SK-N-SH treated with all-trans-retinoic acid at 6 μM for 48 hours (cell line): ENCODE measurements at regions not wholly inside any gene's neighbourhood (a gene's known extent, or its start where the extent isn't known, plus 50 kb on each side); places are given as distances from the start of the nearest gene placed in this dataset.

Source experiments
- ATAC-seq: fragments of 200-7000 bp; cut with Tn5 transposase; 3 replicates; pipeline ENCODE4 v1.9.1; 2020; ENCODE audit warnings: mild to moderate bottlenecking, moderate library complexity
- ARNTL ChIP-seq: fragments of 450-650 bp; formaldehyde crosslinking; IDR thresholded peaks from 2 replicates; pipeline ENCODE4 v1.5.0; 2020; ENCODE audit warnings: low read depth, mild to moderate bottlenecking, moderate library complexity, borderline replicate concordance
- BACH2 ChIP-seq: fragments of 250-450 bp; sonication (Bioruptor Pico); IDR thresholded peaks from 2 replicates; pipeline ENCODE4 v1.9.0; 2021; ENCODE audit warnings: mild to moderate bottlenecking, borderline replicate concordance
- GLIS3 ChIP-seq: fragments of 250-450 bp; sonication (Bioruptor Pico); IDR thresholded peaks from 2 replicates; pipeline ENCODE4 v1.5.0; 2020; ENCODE audit warnings: mild to moderate bottlenecking, moderate library complexity
- ISL1 ChIP-seq: fragments of 250-450 bp; sonication (Bioruptor Pico); IDR thresholded peaks from 2 replicates; pipeline ENCODE4 v2.1.2; 2022; ENCODE audit warnings: mild to moderate bottlenecking, moderate library complexity
- OSR1 ChIP-seq: fragments of 250-450 bp; sonication (Bioruptor Pico); IDR thresholded peaks from 2 replicates; pipeline ENCODE4 v1.8.0; 2022; ENCODE audit warnings: moderate library complexity, mild to moderate bottlenecking, inconsistent platforms
- PPARA ChIP-seq: fragments of 250-450 bp; sonication (Bioruptor Pico); IDR thresholded peaks from 2 replicates; pipeline ENCODE4 v1.5.0; 2020; ENCODE audit warnings: mild to moderate bottlenecking, borderline replicate concordance
- RARB ChIP-seq: fragments of 250-450 bp; sonication (Bioruptor Pico); IDR thresholded peaks from 2 replicates; pipeline ENCODE4 v1.8.0; 2021; ENCODE audit warnings: mild to moderate bottlenecking, moderate library complexity
- TCF4 ChIP-seq: fragments of 250-450 bp; sonication (Bioruptor Pico); IDR thresholded peaks from 2 replicates; pipeline ENCODE4 v1.8.0; 2021; ENCODE audit warnings: mild to moderate bottlenecking, moderate library complexity, borderline replicate concordance
- TOX ChIP-seq: fragments of 250-450 bp; sonication (Bioruptor Pico); IDR thresholded peaks from 2 replicates; pipeline ENCODE4 v1.8.0; 2021; ENCODE audit warnings: mild to moderate bottlenecking, moderate library complexity, borderline replicate concordance
- ZNF565 ChIP-seq: fragments of 450-650 bp; formaldehyde crosslinking; conservative IDR thresholded peaks from 2 replicates; pipeline ENCODE4 v1.5.0; 2020; ENCODE audit warnings: low read depth, mild to moderate bottlenecking, moderate library complexity
- ZNF70 ChIP-seq: fragments of 450-650 bp; formaldehyde crosslinking; IDR thresholded peaks from 2 replicates; pipeline ENCODE4 v1.5.0; 2020; ENCODE audit warnings: mild to moderate bottlenecking, moderate library complexity
- TF ChIP-seq, protein P1 (sequence below): fragments of 250-450 bp; sonication (Bioruptor Pico); IDR thresholded peaks from 2 replicates; pipeline ENCODE4 v1.5.0; 2020; ENCODE audit warnings: mild to moderate bottlenecking, moderate library complexity
- TF ChIP-seq, protein P2 (sequence below): fragments of 250-450 bp; sonication (Bioruptor Pico); IDR thresholded peaks from 2 replicates; pipeline ENCODE4 v1.8.0; 2021; ENCODE audit warnings: low read depth, mild to moderate bottlenecking, moderate library complexity, borderline replicate concordance
- TF ChIP-seq, protein P3 (sequence below): fragments of 250-450 bp; sonication (Bioruptor Pico); IDR thresholded peaks from 2 replicates; pipeline ENCODE4 v1.5.1; 2021; ENCODE audit warnings: mild to moderate bottlenecking, moderate library complexity

DNA sequence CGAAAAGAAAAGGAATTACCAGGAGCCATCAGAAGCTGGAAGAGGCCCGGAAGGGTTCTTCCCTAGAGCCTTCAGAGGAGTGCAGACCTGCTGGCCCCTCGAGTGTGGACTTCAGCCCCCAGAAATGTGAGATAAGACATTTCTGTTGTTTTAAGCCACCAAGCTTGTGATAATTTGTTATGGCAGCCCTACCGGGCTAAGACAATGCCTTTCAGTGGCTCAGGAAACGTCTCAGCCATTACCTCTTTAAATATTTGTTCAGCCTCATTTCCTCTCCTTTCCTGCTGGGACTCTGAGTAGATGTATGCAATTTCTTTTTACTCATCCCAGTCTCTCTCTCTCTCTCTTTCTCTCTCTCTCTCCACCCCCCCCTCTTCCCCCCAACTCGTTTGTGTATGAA, 174.7 kb upstream of the GRB10 start:
- ATAC-seq: no peak
- TF ChIP-seq, protein P1, sequence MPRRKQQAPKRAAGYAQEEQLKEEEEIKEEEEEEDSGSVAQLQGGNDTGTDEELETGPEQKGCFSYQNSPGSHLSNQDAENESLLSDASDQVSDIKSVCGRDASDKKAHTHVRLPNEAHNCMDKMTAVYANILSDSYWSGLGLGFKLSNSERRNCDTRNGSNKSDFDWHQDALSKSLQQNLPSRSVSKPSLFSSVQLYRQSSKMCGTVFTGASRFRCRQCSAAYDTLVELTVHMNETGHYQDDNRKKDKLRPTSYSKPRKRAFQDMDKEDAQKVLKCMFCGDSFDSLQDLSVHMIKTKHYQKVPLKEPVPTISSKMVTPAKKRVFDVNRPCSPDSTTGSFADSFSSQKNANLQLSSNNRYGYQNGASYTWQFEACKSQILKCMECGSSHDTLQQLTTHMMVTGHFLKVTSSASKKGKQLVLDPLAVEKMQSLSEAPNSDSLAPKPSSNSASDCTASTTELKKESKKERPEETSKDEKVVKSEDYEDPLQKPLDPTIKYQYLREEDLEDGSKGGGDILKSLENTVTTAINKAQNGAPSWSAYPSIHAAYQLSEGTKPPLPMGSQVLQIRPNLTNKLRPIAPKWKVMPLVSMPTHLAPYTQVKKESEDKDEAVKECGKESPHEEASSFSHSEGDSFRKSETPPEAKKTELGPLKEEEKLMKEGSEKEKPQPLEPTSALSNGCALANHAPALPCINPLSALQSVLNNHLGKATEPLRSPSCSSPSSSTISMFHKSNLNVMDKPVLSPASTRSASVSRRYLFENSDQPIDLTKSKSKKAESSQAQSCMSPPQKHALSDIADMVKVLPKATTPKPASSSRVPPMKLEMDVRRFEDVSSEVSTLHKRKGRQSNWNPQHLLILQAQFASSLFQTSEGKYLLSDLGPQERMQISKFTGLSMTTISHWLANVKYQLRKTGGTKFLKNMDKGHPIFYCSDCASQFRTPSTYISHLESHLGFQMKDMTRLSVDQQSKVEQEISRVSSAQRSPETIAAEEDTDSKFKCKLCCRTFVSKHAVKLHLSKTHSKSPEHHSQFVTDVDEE (CRISPR knock-in tag): no peak

DNA sequence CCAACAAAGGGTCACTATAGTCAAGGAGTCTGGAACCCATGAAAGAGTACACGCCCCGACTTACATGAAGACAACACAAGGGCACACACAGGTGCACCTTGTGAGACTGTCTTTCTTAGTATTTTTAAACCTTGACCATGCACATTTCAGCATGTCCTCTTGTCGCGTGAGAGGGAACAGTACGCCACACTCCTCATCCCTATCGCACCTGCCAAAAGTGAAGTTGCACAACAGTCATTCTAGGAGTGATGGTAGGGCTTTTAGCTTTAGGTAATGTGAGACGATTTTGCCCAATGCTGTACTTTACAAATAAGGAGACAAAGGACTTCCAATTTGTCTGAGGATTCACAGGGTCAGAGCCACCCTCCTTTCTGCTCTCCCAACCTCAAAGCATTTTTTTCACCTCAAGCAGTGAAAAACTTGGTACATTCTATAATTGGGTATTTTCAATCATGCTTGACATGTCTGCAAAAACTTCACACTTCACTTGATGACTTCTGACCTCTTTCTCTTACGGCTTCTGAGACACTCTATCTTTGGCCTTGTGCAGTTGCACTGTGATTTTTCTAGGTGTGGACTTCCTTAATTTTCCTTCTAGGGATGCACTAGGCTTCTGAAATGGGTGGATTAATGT, 173.9 kb upstream of the GRB10 start:
- no peak for TF ChIP-seq TOX (CRISPR knock-in tag)
- no peak for TF ChIP-seq ZNF565 (CRISPR knock-in tag)
- TF ChIP-seq, protein P2, sequence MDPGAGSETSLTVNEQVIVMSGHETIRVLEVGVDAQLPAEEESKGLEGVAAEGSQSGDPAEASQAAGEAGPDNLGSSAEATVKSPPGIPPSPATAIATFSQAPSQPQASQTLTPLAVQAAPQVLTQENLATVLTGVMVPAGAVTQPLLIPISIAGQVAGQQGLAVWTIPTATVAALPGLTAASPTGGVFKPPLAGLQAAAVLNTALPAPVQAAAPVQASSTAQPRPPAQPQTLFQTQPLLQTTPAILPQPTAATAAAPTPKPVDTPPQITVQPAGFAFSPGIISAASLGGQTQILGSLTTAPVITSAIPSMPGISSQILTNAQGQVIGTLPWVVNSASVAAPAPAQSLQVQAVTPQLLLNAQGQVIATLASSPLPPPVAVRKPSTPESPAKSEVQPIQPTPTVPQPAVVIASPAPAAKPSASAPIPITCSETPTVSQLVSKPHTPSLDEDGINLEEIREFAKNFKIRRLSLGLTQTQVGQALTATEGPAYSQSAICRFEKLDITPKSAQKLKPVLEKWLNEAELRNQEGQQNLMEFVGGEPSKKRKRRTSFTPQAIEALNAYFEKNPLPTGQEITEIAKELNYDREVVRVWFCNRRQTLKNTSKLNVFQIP (CRISPR knock-in tag): no peak
- TF ChIP-seq, protein P1 (CRISPR knock-in tag): no peak
- TF ChIP-seq ISL1 (CRISPR knock-in tag): no peak
- no peak for TF ChIP-seq GLIS3 (CRISPR knock-in tag)
- no peak for TF ChIP-seq OSR1 (CRISPR knock-in tag)
- TF ChIP-seq PPARA: no peak
- TF ChIP-seq BACH2 (CRISPR knock-in tag): no peak
- TF ChIP-seq, protein P3, sequence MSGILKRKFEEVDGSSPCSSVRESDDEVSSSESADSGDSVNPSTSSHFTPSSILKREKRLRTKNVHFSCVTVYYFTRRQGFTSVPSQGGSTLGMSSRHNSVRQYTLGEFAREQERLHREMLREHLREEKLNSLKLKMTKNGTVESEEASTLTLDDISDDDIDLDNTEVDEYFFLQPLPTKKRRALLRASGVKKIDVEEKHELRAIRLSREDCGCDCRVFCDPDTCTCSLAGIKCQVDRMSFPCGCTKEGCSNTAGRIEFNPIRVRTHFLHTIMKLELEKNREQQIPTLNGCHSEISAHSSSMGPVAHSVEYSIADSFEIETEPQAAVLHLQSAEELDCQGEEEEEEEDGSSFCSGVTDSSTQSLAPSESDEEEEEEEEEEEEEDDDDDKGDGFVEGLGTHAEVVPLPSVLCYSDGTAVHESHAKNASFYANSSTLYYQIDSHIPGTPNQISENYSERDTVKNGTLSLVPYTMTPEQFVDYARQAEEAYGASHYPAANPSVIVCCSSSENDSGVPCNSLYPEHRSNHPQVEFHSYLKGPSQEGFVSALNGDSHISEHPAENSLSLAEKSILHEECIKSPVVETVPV (CRISPR knock-in tag): no peak
- TF ChIP-seq ZNF70 (CRISPR knock-in tag): no peak
- ATAC-seq: no peak

DNA sequence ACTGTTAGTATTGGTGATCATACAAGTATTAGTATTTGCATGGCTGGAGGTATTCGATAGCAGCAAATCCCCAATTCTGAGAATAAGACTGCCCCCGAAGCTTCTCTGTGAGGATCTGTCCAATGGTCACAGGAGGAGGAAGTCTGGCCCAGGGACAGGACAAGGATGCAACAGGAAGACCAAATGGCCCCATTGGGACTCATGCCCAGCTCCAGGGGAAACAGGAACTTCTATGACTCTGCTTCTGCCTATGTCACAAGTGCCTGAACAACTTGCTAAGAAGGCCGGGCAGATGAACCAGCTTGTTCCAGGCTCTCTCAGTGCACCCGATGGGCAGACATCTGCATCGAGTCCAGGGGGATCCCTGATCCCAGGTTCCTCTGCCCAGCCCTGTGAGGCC, 172.0 kb upstream of the GRB10 start:
- no peak for TF ChIP-seq RARB (CRISPR knock-in tag)
- no peak for TF ChIP-seq PPARA
- TF ChIP-seq, protein P3 (CRISPR knock-in tag): no peak
- no peak for TF ChIP-seq TCF4
- TF ChIP-seq, protein P1 (CRISPR knock-in tag): no peak
- no peak for TF ChIP-seq ARNTL (CRISPR knock-in tag)
- TF ChIP-seq GLIS3 (CRISPR knock-in tag): no peak
- TF ChIP-seq, all 23 proteins: peak for 0

More for the DNA sequence above, 172.0 kb upstream of the GRB10 start:
- no peak for ATAC-seq
